ENCODE measurements at regions not wholly inside any gene's neighbourhood (a gene's known extent, or its start where the extent isn't known, plus 50 kb on each side); places are given as distances from the start of the nearest gene placed in this dataset.

- H3K27ac ChIP-seq: no peak overlapping the region
- TF ChIP-seq ZFX (IDR thresholded peaks at IDR 0.05; ENCODE audit: borderline replicate concordance): no peak
- TF ChIP-seq CTCF (IDR thresholded peaks at IDR 0.05): no peak
Measured at GRCh38 chr18:46318356-46318755, 214.2 kb downstream of the HAUS1 start.

- H3K27ac ChIP-seq: no peak overlapping the region
- TF ChIP-seq CTCF (IDR thresholded peaks at IDR 0.05) (no peak), ZFX (IDR thresholded peaks at IDR 0.05; ENCODE audit: borderline replicate concordance) (no peak)
Measured at GRCh38 chr18:46319783-46320182, 215.6 kb downstream of the HAUS1 start.

GRCh38 chr18:46320297-46320696, 216.1 kb downstream of the HAUS1 start:
- TF ChIP-seq CTCF (IDR thresholded peaks at IDR 0.05) (no peak), ZFX (IDR thresholded peaks at IDR 0.05; ENCODE audit: borderline replicate concordance) (no peak)

GRCh38 chr18:46320928-46321711, 216.9 kb downstream of the HAUS1 start:
- TF ChIP-seq CTCF (IDR thresholded peaks at IDR 0.05) (no peak), ZFX (IDR thresholded peaks at IDR 0.05; ENCODE audit: borderline replicate concordance) (no peak)
- H3K27ac ChIP-seq: no peak overlapping the region

More at GRCh38 chr18:46320297-46320696, 216.1 kb downstream of the HAUS1 start:
- H3K27ac ChIP-seq: no peak overlapping the region

- H3K27ac ChIP-seq: no peak overlapping the region
Measured at GRCh38 chr18:46321955-46322354, 217.8 kb downstream of the HAUS1 start.

GRCh38 chr18:46322411-46322891, 218.3 kb downstream of the HAUS1 start:
- TF ChIP-seq CTCF (IDR thresholded peaks at IDR 0.05) (no peak), ZFX (IDR thresholded peaks at IDR 0.05; ENCODE audit: borderline replicate concordance) (no peak)
- H3K27ac ChIP-seq: no peak overlapping the region

More at GRCh38 chr18:46321955-46322354, 217.8 kb downstream of the HAUS1 start:
- TF ChIP-seq CTCF (IDR thresholded peaks at IDR 0.05) (no peak), ZFX (IDR thresholded peaks at IDR 0.05; ENCODE audit: borderline replicate concordance) (no peak)

- TF ChIP-seq ZFX (IDR thresholded peaks at IDR 0.05; ENCODE audit: borderline replicate concordance): no peak
- no peak for TF ChIP-seq CTCF (IDR thresholded peaks at IDR 0.05)
- no peak overlapping the region for H3K27ac ChIP-seq
Measured at GRCh38 chr18:46322941-46323340, 218.8 kb downstream of the HAUS1 start.

Measured in 22Rv1 (cell line).